WTC11 (cell line): ENCODE measurements at regions not wholly inside any gene's neighbourhood (a gene's known extent, or its start where the extent isn't known, plus 50 kb on each side); places are given as distances from the start of the nearest gene placed in this dataset.

Source experiments
- CREM ChIP-seq: sonication (generic); formaldehyde crosslinking; IDR thresholded peaks from 2 replicates; pipeline ENCODE4 v1.8.1; 2022; ENCODE audit warnings: mild to moderate bottlenecking, missing genetic modification reagents, moderate library complexity
- FOXP1 ChIP-seq: sonication (generic); formaldehyde crosslinking; IDR thresholded peaks from 2 replicates; pipeline ENCODE4 v1.8.0; 2022; ENCODE audit warnings: missing genetic modification reagents, mild to moderate bottlenecking, moderate library complexity, borderline replicate concordance
- IRF2 ChIP-seq: sonication (generic); formaldehyde crosslinking; IDR thresholded peaks from 2 replicates; pipeline ENCODE4 v1.8.0; 2022; ENCODE audit warnings: low read depth, missing genetic modification reagents, borderline replicate concordance
- SP1 ChIP-seq: sonication (generic); formaldehyde crosslinking; conservative IDR thresholded peaks from 2 replicates; pipeline ENCODE4 v1.8.1; 2022; ENCODE audit warnings: missing genetic modification reagents
- TF ChIP-seq, protein P1 (sequence below): sonication (generic); formaldehyde crosslinking; conservative IDR thresholded peaks from 2 replicates; pipeline ENCODE4 v1.8.1; 2022; ENCODE audit warnings: mild to moderate bottlenecking, missing genetic modification reagents
- TF ChIP-seq, protein P2 (sequence below): sonication (generic); formaldehyde crosslinking; IDR thresholded peaks from 2 replicates; pipeline ENCODE4 v1.8.0; 2022; ENCODE audit warnings: mild to moderate bottlenecking, missing genetic modification reagents
- TF ChIP-seq, protein P3 (sequence below): fragments of 200-600 bp; IDR thresholded peaks from 2 replicates; pipeline ENCODE4 v1.8.0; 2022; ENCODE audit warnings: antibody characterized with exemption

DNA sequence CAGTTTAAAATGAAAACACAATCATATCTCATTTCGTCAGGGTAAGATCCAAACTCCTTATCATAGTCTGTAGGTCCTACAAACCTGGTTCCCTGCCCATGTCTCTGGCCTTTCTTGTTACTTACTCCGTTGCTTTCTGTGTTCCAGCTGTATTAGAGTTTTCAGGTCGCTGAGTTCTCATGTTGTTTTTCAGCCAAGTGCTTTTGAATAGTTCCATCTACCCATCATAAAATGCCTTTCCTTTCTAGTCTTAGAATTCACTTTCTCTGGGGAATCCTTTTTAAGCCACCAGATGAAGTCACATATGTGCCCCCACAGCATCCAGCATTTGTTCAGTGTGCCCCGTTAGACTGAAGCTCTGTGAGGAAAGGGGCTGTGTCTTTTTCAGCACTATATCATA lies 228.7 kb downstream of the YTHDC2 start:
- no peak for TF ChIP-seq FOXP1 (CRISPR knock-in tag)
- no peak for TF ChIP-seq IRF2 (CRISPR knock-in tag)
- TF ChIP-seq, protein P1, sequence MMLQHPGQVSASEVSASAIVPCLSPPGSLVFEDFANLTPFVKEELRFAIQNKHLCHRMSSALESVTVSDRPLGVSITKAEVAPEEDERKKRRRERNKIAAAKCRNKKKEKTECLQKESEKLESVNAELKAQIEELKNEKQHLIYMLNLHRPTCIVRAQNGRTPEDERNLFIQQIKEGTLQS (CRISPR knock-in tag): no peak
- TF ChIP-seq, protein P2, sequence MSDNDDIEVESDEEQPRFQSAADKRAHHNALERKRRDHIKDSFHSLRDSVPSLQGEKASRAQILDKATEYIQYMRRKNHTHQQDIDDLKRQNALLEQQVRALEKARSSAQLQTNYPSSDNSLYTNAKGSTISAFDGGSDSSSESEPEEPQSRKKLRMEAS: no peak
- TF ChIP-seq, protein P3, sequence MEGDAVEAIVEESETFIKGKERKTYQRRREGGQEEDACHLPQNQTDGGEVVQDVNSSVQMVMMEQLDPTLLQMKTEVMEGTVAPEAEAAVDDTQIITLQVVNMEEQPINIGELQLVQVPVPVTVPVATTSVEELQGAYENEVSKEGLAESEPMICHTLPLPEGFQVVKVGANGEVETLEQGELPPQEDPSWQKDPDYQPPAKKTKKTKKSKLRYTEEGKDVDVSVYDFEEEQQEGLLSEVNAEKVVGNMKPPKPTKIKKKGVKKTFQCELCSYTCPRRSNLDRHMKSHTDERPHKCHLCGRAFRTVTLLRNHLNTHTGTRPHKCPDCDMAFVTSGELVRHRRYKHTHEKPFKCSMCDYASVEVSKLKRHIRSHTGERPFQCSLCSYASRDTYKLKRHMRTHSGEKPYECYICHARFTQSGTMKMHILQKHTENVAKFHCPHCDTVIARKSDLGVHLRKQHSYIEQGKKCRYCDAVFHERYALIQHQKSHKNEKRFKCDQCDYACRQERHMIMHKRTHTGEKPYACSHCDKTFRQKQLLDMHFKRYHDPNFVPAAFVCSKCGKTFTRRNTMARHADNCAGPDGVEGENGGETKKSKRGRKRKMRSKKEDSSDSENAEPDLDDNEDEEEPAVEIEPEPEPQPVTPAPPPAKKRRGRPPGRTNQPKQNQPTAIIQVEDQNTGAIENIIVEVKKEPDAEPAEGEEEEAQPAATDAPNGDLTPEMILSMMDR: no peak
- no peak for TF ChIP-seq CREM (CRISPR knock-in tag)
- no peak for TF ChIP-seq SP1 (CRISPR knock-in tag)
